GM23338 (cell line): ENCODE measurements at regions not wholly inside any gene's neighbourhood (a gene's known extent, or its start where the extent isn't known, plus 50 kb on each side); places are given as distances from the start of the nearest gene placed in this dataset.

Source experiments
- CREB1 ChIP-seq: fragments of 250-450 bp; sonication (Bioruptor Pico); IDR thresholded peaks from 2 replicates; pipeline ENCODE4 v1.5.0; 2020; ENCODE audit warnings: low read depth, mild to moderate bottlenecking, moderate library complexity
- EZH2 ChIP-seq: fragments of 200-600 bp; sonication (generic); IDR thresholded peaks from one replicate; pipeline ENCODE4 v1.8.0; 2017; ENCODE audit warnings: antibody characterized with exemption, mild to moderate bottlenecking, low read depth; ENCODE audit not compliant: unreplicated experiment
- EZH2phosphoT487 ChIP-seq: fragments of 200-600 bp; sonication (generic); IDR thresholded peaks from one replicate; pipeline ENCODE4 v1.8.1; 2018; ENCODE audit warnings: antibody characterized with exemption; ENCODE audit not compliant: unreplicated experiment
- JUNB ChIP-seq: IDR thresholded peaks from one replicate; pipeline ENCODE4 v1.6.1; 2016; ENCODE audit warnings: antibody characterized with exemption; ENCODE audit not compliant: unreplicated experiment
- NANOG ChIP-seq: IDR thresholded peaks from 2 replicates; pipeline ENCODE4 v1.6.1; 2016; ENCODE audit warnings: antibody characterized with exemption, borderline replicate concordance
- POLR2AphosphoS5 ChIP-seq: IDR thresholded peaks from 2 replicates; pipeline ENCODE4 v1.6.1; 2016; ENCODE audit warnings: antibody characterized with exemption, low read depth
- STAT1 ChIP-seq: IDR thresholded peaks from one replicate; pipeline ENCODE4 v1.6.1; 2016; ENCODE audit warnings: antibody characterized with exemption; ENCODE audit not compliant: unreplicated experiment
- ZNF114 ChIP-seq: fragments of 250-450 bp; sonication (Bioruptor Pico); IDR thresholded peaks from 2 replicates; pipeline ENCODE4 v1.5.0; 2020; ENCODE audit warnings: mild to moderate bottlenecking, moderate library complexity
- ZNF331 ChIP-seq: fragments of 250-450 bp; sonication (Bioruptor Pico); IDR thresholded peaks from 2 replicates; pipeline ENCODE4 v1.5.0; 2020; ENCODE audit warnings: low read depth, mild to moderate bottlenecking, moderate library complexity
- TF ChIP-seq, protein P1 (sequence below), 2 experiments: fragments of 200-600 bp in 1 of 2; sonication (generic) in 1 of 2; conservative IDR thresholded peaks; 2 replicates each; pipeline versions ENCODE4 v1.5.1 to v1.6.1; 2016 to 2017; ENCODE audit warnings: antibody characterized with exemption in 2 of 2, low read depth in 2 of 2, mild to moderate bottlenecking in 2 of 2, moderate library complexity in 1 of 2
- TF ChIP-seq, protein P2 (sequence below): IDR thresholded peaks from one replicate; pipeline ENCODE4 v1.6.1; 2018; ENCODE audit warnings: antibody characterized with exemption; ENCODE audit not compliant: unreplicated experiment
- TF ChIP-seq, protein P3 (sequence below): IDR thresholded peaks from 2 replicates; pipeline ENCODE4 v1.6.1; 2016; ENCODE audit warnings: antibody characterized with exemption
- TF ChIP-seq, protein P4 (sequence below): fragments of 250-450 bp; sonication (Bioruptor Pico); IDR thresholded peaks from 2 replicates; pipeline ENCODE4 v1.5.0; 2020; ENCODE audit warnings: mild to moderate bottlenecking, moderate library complexity

DNA sequence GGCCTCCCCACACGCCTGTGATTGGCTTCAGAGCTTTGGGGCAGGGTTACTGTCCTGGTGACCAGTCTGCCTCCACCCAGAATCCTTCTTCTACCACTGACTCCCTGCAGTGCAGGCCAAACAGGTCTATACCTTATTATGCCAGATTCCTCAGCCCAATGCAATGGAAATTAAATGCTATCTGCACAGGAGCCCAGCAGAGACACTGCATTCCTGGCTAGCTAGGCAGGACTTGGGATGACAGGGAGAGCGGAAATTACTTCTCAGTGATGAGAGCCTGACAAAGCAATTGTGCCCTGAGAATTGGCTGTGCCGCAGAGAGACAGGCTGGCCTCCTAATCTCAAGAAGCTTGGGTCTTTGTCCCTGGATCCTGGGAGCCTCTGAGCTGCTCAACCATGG, 143.8 kb upstream of the NCAM1 start:
- TF ChIP-seq, protein P1, sequence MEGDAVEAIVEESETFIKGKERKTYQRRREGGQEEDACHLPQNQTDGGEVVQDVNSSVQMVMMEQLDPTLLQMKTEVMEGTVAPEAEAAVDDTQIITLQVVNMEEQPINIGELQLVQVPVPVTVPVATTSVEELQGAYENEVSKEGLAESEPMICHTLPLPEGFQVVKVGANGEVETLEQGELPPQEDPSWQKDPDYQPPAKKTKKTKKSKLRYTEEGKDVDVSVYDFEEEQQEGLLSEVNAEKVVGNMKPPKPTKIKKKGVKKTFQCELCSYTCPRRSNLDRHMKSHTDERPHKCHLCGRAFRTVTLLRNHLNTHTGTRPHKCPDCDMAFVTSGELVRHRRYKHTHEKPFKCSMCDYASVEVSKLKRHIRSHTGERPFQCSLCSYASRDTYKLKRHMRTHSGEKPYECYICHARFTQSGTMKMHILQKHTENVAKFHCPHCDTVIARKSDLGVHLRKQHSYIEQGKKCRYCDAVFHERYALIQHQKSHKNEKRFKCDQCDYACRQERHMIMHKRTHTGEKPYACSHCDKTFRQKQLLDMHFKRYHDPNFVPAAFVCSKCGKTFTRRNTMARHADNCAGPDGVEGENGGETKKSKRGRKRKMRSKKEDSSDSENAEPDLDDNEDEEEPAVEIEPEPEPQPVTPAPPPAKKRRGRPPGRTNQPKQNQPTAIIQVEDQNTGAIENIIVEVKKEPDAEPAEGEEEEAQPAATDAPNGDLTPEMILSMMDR (conservative IDR thresholded peaks at IDR 0.05; ENCODE audit: low read depth in 2 of 2) = no peak
- no peak for TF ChIP-seq EZH2phosphoT487
- TF ChIP-seq EZH2 = no peak
- no peak for TF ChIP-seq CREB1 (CRISPR knock-in tag)
- no peak for TF ChIP-seq POLR2AphosphoS5
- TF ChIP-seq, protein P2, sequence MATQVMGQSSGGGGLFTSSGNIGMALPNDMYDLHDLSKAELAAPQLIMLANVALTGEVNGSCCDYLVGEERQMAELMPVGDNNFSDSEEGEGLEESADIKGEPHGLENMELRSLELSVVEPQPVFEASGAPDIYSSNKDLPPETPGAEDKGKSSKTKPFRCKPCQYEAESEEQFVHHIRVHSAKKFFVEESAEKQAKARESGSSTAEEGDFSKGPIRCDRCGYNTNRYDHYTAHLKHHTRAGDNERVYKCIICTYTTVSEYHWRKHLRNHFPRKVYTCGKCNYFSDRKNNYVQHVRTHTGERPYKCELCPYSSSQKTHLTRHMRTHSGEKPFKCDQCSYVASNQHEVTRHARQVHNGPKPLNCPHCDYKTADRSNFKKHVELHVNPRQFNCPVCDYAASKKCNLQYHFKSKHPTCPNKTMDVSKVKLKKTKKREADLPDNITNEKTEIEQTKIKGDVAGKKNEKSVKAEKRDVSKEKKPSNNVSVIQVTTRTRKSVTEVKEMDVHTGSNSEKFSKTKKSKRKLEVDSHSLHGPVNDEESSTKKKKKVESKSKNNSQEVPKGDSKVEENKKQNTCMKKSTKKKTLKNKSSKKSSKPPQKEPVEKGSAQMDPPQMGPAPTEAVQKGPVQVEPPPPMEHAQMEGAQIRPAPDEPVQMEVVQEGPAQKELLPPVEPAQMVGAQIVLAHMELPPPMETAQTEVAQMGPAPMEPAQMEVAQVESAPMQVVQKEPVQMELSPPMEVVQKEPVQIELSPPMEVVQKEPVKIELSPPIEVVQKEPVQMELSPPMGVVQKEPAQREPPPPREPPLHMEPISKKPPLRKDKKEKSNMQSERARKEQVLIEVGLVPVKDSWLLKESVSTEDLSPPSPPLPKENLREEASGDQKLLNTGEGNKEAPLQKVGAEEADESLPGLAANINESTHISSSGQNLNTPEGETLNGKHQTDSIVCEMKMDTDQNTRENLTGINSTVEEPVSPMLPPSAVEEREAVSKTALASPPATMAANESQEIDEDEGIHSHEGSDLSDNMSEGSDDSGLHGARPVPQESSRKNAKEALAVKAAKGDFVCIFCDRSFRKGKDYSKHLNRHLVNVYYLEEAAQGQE = no peak
- TF ChIP-seq, protein P3, sequence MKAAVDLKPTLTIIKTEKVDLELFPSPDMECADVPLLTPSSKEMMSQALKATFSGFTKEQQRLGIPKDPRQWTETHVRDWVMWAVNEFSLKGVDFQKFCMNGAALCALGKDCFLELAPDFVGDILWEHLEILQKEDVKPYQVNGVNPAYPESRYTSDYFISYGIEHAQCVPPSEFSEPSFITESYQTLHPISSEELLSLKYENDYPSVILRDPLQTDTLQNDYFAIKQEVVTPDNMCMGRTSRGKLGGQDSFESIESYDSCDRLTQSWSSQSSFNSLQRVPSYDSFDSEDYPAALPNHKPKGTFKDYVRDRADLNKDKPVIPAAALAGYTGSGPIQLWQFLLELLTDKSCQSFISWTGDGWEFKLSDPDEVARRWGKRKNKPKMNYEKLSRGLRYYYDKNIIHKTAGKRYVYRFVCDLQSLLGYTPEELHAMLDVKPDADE = no peak
- TF ChIP-seq ZNF331 = no peak
- no peak for TF ChIP-seq ZNF114
- TF ChIP-seq JUNB = no peak
- TF ChIP-seq STAT1 = no peak
- TF ChIP-seq NANOG = no peak
- TF ChIP-seq, protein P4, sequence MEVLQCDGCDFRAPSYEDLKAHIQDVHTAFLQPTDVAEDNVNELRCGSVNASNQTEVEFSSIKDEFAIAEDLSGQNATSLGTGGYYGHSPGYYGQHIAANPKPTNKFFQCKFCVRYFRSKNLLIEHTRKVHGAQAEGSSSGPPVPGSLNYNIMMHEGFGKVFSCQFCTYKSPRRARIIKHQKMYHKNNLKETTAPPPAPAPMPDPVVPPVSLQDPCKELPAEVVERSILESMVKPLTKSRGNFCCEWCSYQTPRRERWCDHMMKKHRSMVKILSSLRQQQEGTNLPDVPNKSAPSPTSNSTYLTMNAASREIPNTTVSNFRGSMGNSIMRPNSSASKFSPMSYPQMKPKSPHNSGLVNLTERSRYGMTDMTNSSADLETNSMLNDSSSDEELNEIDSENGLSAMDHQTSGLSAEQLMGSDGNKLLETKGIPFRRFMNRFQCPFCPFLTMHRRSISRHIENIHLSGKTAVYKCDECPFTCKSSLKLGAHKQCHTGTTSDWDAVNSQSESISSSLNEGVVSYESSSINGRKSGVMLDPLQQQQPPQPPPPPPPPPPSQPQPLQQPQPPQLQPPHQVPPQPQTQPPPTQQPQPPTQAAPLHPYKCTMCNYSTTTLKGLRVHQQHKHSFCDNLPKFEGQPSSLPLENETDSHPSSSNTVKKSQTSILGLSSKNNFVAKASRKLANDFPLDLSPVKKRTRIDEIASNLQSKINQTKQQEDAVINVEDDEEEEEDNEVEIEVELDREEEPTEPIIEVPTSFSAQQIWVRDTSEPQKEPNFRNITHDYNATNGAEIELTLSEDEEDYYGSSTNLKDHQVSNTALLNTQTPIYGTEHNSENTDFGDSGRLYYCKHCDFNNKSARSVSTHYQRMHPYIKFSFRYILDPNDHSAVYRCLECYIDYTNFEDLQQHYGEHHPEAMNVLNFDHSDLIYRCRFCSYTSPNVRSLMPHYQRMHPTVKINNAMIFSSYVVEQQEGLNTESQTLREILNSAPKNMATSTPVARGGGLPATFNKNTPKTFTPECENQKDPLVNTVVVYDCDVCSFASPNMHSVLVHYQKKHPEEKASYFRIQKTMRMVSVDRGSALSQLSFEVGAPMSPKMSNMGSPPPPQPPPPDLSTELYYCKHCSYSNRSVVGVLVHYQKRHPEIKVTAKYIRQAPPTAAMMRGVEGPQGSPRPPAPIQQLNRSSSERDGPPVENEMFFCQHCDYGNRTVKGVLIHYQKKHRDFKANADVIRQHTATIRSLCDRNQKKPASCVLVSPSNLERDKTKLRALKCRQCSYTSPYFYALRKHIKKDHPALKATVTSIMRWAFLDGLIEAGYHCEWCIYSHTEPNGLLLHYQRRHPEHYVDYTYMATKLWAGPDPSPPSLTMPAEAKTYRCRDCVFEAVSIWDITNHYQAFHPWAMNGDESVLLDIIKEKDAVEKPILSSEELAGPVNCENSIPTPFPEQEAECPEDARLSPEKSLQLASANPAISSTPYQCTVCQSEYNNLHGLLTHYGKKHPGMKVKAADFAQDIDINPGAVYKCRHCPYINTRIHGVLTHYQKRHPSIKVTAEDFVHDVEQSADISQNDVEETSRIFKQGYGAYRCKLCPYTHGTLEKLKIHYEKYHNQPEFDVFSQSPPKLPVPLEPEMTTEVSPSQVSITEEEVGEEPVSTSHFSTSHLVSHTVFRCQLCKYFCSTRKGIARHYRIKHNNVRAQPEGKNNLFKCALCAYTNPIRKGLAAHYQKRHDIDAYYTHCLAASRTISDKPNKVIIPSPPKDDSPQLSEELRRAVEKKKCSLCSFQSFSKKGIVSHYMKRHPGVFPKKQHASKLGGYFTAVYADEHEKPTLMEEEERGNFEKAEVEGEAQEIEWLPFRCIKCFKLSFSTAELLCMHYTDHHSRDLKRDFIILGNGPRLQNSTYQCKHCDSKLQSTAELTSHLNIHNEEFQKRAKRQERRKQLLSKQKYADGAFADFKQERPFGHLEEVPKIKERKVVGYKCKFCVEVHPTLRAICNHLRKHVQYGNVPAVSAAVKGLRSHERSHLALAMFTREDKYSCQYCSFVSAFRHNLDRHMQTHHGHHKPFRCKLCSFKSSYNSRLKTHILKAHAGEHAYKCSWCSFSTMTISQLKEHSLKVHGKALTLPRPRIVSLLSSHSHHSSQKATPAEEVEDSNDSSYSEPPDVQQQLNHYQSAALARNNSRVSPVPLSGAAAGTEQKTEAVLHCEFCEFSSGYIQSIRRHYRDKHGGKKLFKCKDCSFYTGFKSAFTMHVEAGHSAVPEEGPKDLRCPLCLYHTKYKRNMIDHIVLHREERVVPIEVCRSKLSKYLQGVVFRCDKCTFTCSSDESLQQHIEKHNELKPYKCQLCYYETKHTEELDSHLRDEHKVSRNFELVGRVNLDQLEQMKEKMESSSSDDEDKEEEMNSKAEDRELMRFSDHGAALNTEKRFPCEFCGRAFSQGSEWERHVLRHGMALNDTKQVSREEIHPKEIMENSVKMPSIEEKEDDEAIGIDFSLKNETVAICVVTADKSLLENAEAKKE (CRISPR knock-in tag) = no peak
